H9 (cell line): ENCODE measurements at regions not wholly inside any gene's neighbourhood (a gene's known extent, or its start where the extent isn't known, plus 50 kb on each side); places are given as distances from the start of the nearest gene placed in this dataset.

Experiments
- DNase-seq: peaks from one replicate; pipeline ENCODE4 v3.0.0-alpha.2; 2017
- H2AFZ ChIP-seq: one replicate; pipeline ENCODE4 v1.6.1; 2013; ENCODE audit warnings: mild to moderate bottlenecking, low read length, control low read depth, moderate library complexity
- H2AK5ac ChIP-seq: 2 replicates; pipeline ENCODE4 v1.6.1; 2013; ENCODE audit warnings: low read length, control low read depth, mixed read lengths; ENCODE audit not compliant: insufficient read length
- H2BK120ac ChIP-seq: one replicate; pipeline ENCODE4 v1.6.1; 2013; ENCODE audit warnings: low read depth, mild to moderate bottlenecking, low read length, control low read depth, inconsistent platforms; ENCODE audit not compliant: poor library complexity, severe bottlenecking
- H2BK12ac ChIP-seq: 2 replicates; pipeline ENCODE4 v1.6.1; 2013; ENCODE audit warnings: low read length, control low read depth, mixed read lengths, low read depth; ENCODE audit not compliant: insufficient read length
- H2BK15ac ChIP-seq: 2 replicates; pipeline ENCODE4 v1.6.1; 2013; ENCODE audit warnings: low read depth, low read length, control low read depth
- H2BK20ac ChIP-seq: one replicate; pipeline ENCODE4 v1.6.1; 2013; ENCODE audit warnings: low read depth, mild to moderate bottlenecking, low read length, control low read depth, inconsistent platforms; ENCODE audit not compliant: poor library complexity, severe bottlenecking
- H2BK5ac ChIP-seq: 2 replicates; pipeline ENCODE4 v1.6.1; 2013; ENCODE audit warnings: low read length, control low read depth, mixed read lengths; ENCODE audit not compliant: insufficient read length
- H3K14ac ChIP-seq: 2 replicates; pipeline ENCODE4 v1.6.1; 2013; ENCODE audit warnings: low read length, control low read depth; ENCODE audit not compliant: insufficient read depth
- H3K18ac ChIP-seq: 2 replicates; pipeline ENCODE4 v1.6.1; 2013; ENCODE audit warnings: low read depth, mild to moderate bottlenecking, mixed read lengths, low read length, control low read depth; ENCODE audit not compliant: insufficient read length
- H3K23ac ChIP-seq: 2 replicates; pipeline ENCODE4 v1.6.1; 2013; ENCODE audit warnings: low read length, control low read depth, mixed read lengths, low read depth; ENCODE audit not compliant: insufficient read length
- H3K23me2 ChIP-seq: 2 replicates; pipeline ENCODE4 v1.6.1; 2013; ENCODE audit warnings: low read depth, mild to moderate bottlenecking, mixed read lengths, low read length, control low read depth; ENCODE audit not compliant: insufficient read length, poor library complexity, severe bottlenecking
- H3K27ac ChIP-seq: 2 replicates; pipeline ENCODE4 v1.5.1; 2013; ENCODE audit warnings: low read length, control low read depth, mixed read lengths, low read depth; ENCODE audit not compliant: insufficient read length
- H3K27me3 ChIP-seq: 2 replicates; pipeline ENCODE4 v1.6.1; 2013; ENCODE audit warnings: low read length, control low read depth, inconsistent platforms; ENCODE audit not compliant: insufficient read depth
- H3K4ac ChIP-seq: 2 replicates; pipeline ENCODE4 v1.6.1; 2013; ENCODE audit warnings: low read depth, mild to moderate bottlenecking, control low read depth, inconsistent platforms, low read length, moderate library complexity
- H3K4me1 ChIP-seq: 2 replicates; pipeline ENCODE4 v1.6.1; 2013; ENCODE audit warnings: low read length, control low read depth, inconsistent platforms; ENCODE audit not compliant: insufficient read depth
- H3K4me2 ChIP-seq: 2 replicates; pipeline ENCODE4 v1.6.1; 2013; ENCODE audit warnings: low read length, control low read depth, mixed read lengths; ENCODE audit not compliant: insufficient read length, insufficient read depth
- H3K56ac ChIP-seq: 2 replicates; pipeline ENCODE4 v1.6.1; 2013; ENCODE audit warnings: low read depth, mild to moderate bottlenecking, mixed read lengths, low read length, control low read depth; ENCODE audit not compliant: insufficient read length
- H3K79me1 ChIP-seq: 2 replicates; pipeline ENCODE4 v1.6.1; 2013; ENCODE audit warnings: low read depth, mild to moderate bottlenecking, moderate library complexity, low read length, control low read depth, inconsistent platforms; ENCODE audit not compliant: insufficient read depth, poor library complexity, severe bottlenecking
- H3K79me2 ChIP-seq: 2 replicates; pipeline ENCODE4 v1.6.1; 2013; ENCODE audit warnings: low read length, control low read depth, inconsistent platforms; ENCODE audit not compliant: insufficient read depth
- H3K9ac ChIP-seq: 2 replicates; pipeline ENCODE4 v1.6.1; 2013; ENCODE audit warnings: low read length, control low read depth, mixed read lengths; ENCODE audit not compliant: insufficient read length; ENCODE audit errors: extremely low read depth
- H3K9me3 ChIP-seq: one replicate; pipeline ENCODE4 v1.6.1; 2013; ENCODE audit warnings: low read depth, low read length, inconsistent platforms; ENCODE audit not compliant: control insufficient read depth
- H3T11ph ChIP-seq: one replicate; pipeline ENCODE4 v1.6.1; 2013; ENCODE audit warnings: mild to moderate bottlenecking, low read length, control low read depth, inconsistent platforms
- H4K20me1 ChIP-seq: one replicate; pipeline ENCODE4 v1.6.1; 2013; ENCODE audit not compliant: control insufficient read depth, insufficient read length, insufficient read depth
- H4K5ac ChIP-seq: 2 replicates; pipeline ENCODE4 v1.6.1; 2013; ENCODE audit warnings: low read depth, mild to moderate bottlenecking, mixed read lengths, low read length, control low read depth; ENCODE audit not compliant: insufficient read length
- H4K8ac ChIP-seq: replicated peaks from 2 replicates; pipeline ENCODE4 v1.6.1; 2013; ENCODE audit warnings: low read length, control low read depth, mixed read lengths, low read depth; ENCODE audit not compliant: insufficient read length
- H4K91ac ChIP-seq: 2 replicates; pipeline ENCODE4 v1.6.1; 2013; ENCODE audit warnings: low read depth, mild to moderate bottlenecking, moderate library complexity, mixed read lengths, low read length, control low read depth; ENCODE audit not compliant: insufficient read length
- H3K27ac Mint-ChIP-seq, 3 experiments: 2 replicates in 2 of 3; 3 replicates in 1 of 3; pipeline ENCODE4 v1.8.0; 2020 to 2021; ENCODE audit warnings: mixed read lengths in 3 of 3, mild to moderate bottlenecking in 1 of 3, moderate library complexity in 1 of 3
- H3K27me3 Mint-ChIP-seq: 2 replicates; pipeline ENCODE4 v1.8.0; 2021; ENCODE audit warnings: low read depth, mild to moderate bottlenecking, moderate library complexity, mixed read lengths
- H3K36me3 Mint-ChIP-seq, 3 experiments: 2 replicates in 2 of 3; 3 replicates in 1 of 3; pipeline ENCODE4 v1.8.0; 2020 to 2021; ENCODE audit warnings: low read depth in 3 of 3, mixed read lengths in 3 of 3; ENCODE audit not compliant: insufficient read depth in 1 of 3
- H3K4me1 Mint-ChIP-seq, 2 experiments: 2 replicates each; pipeline ENCODE4 v1.8.0; 2020; ENCODE audit warnings: mixed read lengths in 2 of 2
- H3K4me3 Mint-ChIP-seq, 2 experiments: 2 replicates in 1 of 2; 3 replicates in 1 of 2; pipeline ENCODE4 v1.8.0; 2020 to 2021; ENCODE audit warnings: mild to moderate bottlenecking in 2 of 2, mixed read lengths in 2 of 2, moderate library complexity in 1 of 2
- H3K9me3 Mint-ChIP-seq, 2 experiments: 2 replicates in 1 of 2; 3 replicates in 1 of 2; pipeline ENCODE4 v1.8.0; 2020; ENCODE audit warnings: mild to moderate bottlenecking in 2 of 2, mixed read lengths in 2 of 2, moderate library complexity in 1 of 2
- WGBS: extraction: QIAGEN DNeasy Blood & Tissue Kit; methylation state at CpG from one replicate; pipeline ENCODE4 v1.1.7; 2013; ENCODE audit warnings: missing lambda C conversion rate, low lambda C conversion rate, mixed read lengths; ENCODE audit not compliant: insufficient read length; ENCODE audit errors: extremely low coverage; 5-methylcytosine and 5-hydroxymethylcytosine counted together
- TF ChIP-seq, protein P1 (sequence below): fragments of 200-600 bp; sonication (generic); conservative IDR thresholded peaks from 3 replicates; pipeline ENCODE4 v1.8.0; 2021; ENCODE audit warnings: antibody characterized with exemption, mild to moderate bottlenecking

DNA sequence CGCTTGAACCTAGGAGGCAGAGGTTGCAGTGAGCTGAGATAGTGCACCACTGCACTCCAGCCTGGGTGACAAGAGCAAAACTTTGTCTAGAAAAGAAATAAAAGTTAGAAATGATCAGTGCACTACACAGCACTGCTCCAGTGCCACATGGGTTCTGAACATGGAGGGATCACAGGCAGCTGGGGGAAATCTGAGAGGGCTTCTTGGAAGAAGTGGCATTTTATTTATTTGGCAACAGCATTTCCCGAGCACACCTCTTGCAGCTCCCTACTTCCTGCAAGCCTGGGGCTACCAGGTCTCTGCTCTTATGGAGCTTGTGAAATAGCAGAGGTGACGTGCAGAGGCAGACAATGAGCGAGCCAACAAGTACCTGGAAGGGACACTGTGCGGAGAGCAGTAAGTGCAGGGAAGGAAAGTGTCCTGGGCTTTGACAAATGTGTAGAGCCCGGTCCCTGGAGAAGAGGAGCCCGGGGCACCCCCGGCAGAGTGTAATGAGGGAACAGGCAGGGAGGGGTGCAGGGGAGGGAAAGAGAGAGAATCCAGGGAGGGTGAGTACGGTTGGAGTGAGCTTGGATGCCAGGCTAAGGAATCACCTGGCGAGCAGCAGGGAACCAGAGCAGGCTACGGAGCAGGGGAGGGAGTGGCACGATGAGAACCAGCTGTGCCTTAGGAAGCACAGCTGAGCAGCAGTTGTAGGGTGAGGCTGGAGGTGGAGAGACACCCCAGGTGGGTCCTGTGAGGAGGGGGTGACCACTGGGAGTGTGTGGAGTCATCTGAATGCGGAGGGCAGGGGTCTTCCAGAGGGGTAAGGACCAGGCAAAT lies 104.6 kb upstream of the CTBP2 start:
- H3K23me2 ChIP-seq, result no peaks in the 10 kb centered on the region
- no peak overlapping the region for H4K5ac ChIP-seq
- H2BK5ac ChIP-seq, result no peak overlapping the region
- no peaks in the 10 kb centered on the region for H3K9me3 ChIP-seq
- H3K4me3 Mint-ChIP-seq, result no peak overlapping the region
- H3K18ac ChIP-seq, result no peak overlapping the region
- H4K8ac ChIP-seq, result no peak overlapping the region
- H4K91ac ChIP-seq, result no peak overlapping the region
- H3K4me1 ChIP-seq, result no peaks in the 10 kb centered on the region
- H2AFZ ChIP-seq, result no peak overlapping the region
- H3K79me2 ChIP-seq, result no peaks in the 10 kb centered on the region
- H2BK120ac ChIP-seq, result no peak overlapping the region
- no peaks in the 10 kb centered on the region; a peak in 1 of 5 replicates for H3K9me3 Mint-ChIP-seq
- no peaks in the 10 kb centered on the region for H4K20me1 ChIP-seq
- H2BK20ac ChIP-seq, result no peak overlapping the region
- no peaks in the 10 kb centered on the region; a peak in 1 of 4 replicates for H3K4me1 Mint-ChIP-seq
- H3K27ac ChIP-seq, result no peak overlapping the region
- H3K9ac ChIP-seq, result no peak overlapping the region
- H3K27ac Mint-ChIP-seq, result peak overlapping the region in 2 of 3 experiments; percentile 85 to 95; a peak in 3 of 7 replicates
- no peak overlapping the region for H2BK15ac ChIP-seq
- H2BK12ac ChIP-seq, result no peak overlapping the region
- H2AK5ac ChIP-seq, result no peak overlapping the region
- no peak overlapping the region for H3K4me2 ChIP-seq
- WGBS, result no CpG with 5 or more reads among the region's 13 CpGs
- H3K23ac ChIP-seq, result no peak overlapping the region
- H3K79me1 ChIP-seq, result no peaks in the 10 kb centered on the region
- H3K4ac ChIP-seq, result no peak overlapping the region
- H3K27me3 Mint-ChIP-seq, result peaks cover 6% of the 10 kb centered on the region
- TF ChIP-seq, protein P1, sequence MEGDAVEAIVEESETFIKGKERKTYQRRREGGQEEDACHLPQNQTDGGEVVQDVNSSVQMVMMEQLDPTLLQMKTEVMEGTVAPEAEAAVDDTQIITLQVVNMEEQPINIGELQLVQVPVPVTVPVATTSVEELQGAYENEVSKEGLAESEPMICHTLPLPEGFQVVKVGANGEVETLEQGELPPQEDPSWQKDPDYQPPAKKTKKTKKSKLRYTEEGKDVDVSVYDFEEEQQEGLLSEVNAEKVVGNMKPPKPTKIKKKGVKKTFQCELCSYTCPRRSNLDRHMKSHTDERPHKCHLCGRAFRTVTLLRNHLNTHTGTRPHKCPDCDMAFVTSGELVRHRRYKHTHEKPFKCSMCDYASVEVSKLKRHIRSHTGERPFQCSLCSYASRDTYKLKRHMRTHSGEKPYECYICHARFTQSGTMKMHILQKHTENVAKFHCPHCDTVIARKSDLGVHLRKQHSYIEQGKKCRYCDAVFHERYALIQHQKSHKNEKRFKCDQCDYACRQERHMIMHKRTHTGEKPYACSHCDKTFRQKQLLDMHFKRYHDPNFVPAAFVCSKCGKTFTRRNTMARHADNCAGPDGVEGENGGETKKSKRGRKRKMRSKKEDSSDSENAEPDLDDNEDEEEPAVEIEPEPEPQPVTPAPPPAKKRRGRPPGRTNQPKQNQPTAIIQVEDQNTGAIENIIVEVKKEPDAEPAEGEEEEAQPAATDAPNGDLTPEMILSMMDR, result no peak
- no peaks in the 10 kb centered on the region for H3K27me3 ChIP-seq
- H3T11ph ChIP-seq, result no peak overlapping the region
- H3K36me3 Mint-ChIP-seq, result no peaks in the 10 kb centered on the region
- H3K14ac ChIP-seq, result no peak overlapping the region
- no peak overlapping the region for H3K56ac ChIP-seq
- no peak for DNase-seq
